GM21723 (cell line): ENCODE measurements at regions not wholly inside any gene's neighbourhood (a gene's known extent, or its start where the extent isn't known, plus 50 kb on each side); places are given as distances from the start of the nearest gene placed in this dataset.

Source experiments
- ATAC-seq: cut with Tn5 transposase; IDR thresholded peaks from one replicate; pipeline ENCODE4 v1.9.1; 2021; ENCODE audit warnings: mild to moderate bottlenecking, moderate library complexity; ENCODE audit not compliant: unreplicated experiment

DNA sequence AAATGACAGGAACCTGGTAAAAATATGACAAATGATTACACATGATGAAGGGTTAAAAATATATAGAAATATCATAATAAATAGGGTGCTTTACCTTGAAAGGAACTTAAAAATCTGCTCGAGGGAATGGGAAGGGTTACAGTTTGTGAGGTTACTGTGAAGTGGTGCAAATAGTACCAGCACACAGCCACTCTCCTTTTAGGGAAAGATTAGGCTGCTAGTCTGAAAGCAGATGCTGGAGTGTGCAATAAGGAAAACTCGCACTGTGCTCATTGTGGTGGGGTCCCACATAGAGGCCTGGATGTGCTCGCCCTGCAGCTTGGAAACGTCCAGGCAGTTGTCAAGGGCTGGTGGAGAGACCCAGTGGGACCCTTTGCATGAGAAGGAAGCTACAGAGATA lies 145.9 kb upstream of the TBX20 start:
- no peak for ATAC-seq

DNA sequence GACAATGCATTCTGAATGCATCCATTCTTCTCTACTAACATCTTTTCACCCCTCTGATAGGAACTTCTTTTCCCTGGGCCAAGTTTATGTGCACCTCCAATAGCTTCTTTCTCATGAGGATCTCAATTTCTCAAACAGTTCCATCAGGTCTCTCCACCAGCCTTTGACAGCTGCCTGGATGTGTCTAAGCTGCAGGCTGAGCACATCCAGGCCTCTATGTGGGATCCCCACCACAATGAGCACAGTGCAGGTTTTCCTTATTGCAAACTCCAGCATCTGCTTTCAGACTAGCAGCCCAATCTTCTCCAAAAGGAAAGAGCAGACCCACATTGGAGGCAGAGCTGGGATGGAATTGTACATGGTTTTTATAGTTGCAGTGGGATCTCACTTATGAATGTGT lies 145.3 kb upstream of the TBX20 start:
- ATAC-seq, result no peak

DNA sequence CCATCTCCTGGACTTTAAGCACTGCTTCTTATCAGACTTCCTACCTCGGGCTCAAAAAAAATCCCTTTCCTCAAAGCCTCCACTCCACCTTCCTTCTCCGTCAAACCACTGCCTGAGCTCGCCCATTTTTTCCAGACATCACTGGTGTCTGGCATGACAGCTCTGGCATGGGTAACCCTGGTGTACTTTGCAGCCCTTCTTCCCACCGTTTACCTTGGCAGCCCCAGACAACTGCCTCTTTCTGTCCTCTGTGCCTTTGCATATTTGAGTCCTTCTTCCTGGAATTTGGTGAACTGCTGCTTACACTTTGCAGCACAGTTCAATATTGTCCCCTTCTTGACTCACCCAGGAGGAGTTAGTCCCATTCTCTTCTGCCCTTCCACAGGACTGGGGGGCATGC lies 144.6 kb upstream of the TBX20 start:
- ATAC-seq, result no peak

DNA sequence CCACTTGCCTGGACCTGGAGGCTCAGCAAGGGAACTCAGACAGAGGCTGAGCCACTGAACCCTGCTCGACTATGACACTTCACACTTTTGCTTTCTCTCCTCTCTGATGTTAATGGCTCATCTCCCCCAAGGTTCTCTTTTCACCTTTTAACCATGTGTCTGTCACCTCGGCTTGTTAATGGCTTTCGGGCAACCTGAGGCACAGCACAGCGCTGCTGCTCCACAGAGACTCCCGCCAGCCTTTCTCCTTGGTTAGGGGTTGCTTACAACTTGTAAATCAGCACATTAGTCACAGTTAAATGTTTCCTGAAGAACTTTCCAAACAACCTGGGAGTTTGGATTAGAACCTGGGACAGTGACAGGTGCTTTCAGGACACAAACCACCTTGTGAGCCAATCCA lies 136.2 kb upstream of the TBX20 start:
- ATAC-seq, result no peak

DNA sequence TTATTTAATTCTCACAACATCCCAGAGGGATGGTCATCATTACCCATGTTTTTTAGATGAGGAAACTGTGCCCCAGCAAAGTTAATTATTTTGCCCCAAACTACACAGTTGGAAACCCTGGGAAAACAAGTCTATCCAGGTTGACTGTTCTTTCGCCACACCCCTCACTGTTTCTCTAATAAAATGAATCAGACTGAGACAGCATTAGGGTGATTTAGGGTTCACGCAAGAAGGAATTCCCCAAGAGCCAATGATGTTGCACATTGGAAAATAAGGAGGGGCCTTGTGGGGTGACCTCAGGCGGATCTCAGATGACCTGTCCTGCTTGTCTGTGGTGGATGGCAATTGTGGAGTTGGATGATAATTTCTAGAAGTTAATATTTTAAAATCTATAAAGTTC lies 135.7 kb upstream of the TBX20 start:
- no peak for ATAC-seq

DNA sequence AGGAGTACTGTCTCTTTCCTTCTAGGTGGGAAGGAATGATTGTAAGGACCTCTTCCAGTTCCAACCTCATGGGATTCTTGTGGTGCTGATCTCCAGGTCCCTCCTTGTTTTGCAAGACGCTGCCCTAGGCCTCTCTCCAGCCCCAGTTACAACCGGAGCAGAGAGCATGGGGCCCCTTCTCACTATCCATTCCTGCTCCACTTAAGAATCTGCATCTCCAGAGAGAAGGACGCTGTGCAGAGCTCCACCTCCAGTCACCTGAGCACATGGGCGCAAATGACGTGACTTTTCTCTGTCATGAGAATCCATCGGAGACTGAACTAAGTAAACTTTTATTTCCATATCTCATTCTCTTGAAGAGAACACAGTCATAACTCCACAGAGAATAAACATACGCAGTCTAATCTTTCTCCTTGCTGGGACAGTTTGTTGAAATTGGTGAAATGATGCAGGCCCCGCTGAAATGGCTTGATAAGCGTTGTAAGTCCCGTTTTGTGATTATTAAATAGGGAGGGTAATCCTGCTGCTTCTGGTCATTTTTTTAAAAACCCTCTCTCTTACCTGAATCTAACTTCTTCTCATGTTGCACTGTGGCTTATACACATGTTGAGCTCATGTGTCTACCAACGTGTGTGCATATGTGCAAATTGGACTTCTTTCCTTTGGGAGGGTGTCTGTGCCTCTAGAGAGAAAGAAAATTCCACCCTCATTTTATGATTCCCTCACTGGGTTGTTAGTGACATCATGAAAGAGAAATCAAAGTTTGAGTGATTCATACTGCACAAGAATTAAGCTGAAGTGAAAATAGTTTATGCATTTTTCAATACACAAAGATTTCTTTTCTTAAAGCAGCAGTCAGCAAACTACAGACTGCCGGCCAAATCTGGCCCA lies 133.2 kb upstream of the TBX20 start:
- no peak for ATAC-seq

DNA sequence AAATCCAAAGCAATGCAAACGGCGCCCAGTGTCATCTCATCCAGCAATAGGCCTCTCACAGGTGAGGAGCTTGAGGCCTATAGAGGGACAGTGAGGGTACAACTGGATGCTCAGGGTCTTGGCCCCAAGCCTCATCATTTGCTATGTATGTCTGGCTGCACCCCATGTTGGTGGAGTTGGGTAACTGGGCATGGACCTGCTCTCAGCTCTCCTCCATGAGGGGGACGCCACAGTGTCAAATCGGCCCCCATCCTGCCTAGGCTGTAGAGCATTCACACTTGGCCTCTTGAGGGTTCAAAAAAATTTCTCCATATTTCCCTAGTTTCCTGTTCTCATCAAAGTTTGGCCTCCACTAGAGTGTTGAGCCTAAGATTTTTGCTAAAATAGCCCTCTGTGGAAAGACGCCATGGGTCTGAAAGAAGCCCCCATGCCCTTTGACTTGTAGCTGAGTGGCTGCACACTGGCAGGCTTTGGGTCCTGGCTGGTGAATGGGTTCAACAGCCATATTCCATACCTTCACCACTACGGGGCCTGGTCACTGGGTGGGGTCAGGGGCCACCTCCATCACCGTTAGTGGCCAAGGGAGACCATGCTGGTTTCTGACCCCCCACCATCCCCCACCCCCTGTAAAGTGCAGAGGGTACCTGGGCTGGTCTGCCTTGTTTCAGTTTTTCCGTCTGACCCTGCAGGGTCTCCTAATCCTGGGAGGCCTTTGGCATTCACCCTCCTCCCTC lies 132.3 kb upstream of the TBX20 start:
- ATAC-seq, result no peak

DNA sequence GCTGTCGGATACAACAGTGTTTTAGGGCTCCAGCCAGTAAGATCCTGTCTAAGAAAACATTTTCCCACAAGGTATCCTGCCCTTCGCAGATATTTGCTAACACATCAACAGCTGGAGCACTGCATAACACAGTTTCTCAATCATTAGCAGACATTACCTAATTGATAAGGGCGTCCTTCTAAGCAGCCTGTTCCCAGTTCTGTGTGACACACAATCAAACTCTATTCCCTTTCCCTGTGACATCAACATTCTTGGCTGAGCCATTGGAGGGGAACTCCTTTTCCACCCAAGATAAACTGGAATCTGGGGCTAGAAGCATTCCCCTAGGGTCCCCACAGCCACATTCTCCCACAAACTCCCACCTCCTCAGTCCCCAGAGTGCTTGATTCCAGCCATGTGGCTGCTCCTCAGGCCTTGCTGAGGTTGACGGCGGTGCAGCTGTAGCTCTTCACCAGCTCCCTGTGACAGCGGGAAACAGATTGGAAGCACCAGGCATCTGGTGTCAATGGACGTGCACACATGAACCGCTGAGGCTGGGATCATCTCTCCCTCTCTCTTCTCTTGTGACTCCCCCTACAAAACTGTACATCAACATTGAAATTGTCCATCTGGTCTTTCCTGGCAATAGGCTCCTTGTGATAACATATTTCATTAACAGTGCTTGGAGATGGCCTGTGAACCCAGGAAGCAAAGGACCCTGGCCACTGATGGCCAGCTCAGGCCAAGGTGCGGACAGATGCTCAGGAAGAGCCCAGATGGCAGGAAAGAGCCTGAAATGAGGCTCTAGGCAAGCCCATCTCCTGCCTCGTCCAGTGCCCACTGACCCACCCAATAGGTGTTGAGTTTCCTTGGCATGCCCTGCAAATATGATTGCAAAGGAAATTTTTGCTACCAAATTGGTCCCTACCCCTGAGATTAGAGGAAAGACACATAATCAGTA lies 131.1 kb upstream of the TBX20 start:
- no peak for ATAC-seq

DNA sequence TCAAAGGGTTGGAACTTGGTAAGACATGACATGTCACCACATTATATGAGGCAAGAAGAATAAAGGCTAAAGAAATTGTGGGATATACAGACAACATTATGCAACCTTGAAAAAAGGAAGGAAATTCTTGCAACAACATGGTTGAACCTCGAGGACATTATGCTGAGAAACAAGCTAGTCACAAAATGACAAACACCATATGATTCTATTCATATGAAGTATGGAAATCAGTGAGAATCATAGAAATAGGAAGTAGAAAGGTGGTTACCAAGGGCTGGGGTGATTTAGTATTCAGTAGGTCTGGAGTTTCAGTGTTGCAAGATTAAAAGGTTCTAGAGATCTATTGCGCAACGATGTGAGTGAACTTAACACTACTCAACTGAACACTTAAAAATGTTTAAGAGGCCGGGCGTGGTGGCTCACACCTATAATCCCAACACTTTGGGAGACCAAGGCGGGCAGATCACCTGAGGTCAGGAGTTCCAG lies 126.9 kb upstream of the TBX20 start:
- no peak for ATAC-seq

DNA sequence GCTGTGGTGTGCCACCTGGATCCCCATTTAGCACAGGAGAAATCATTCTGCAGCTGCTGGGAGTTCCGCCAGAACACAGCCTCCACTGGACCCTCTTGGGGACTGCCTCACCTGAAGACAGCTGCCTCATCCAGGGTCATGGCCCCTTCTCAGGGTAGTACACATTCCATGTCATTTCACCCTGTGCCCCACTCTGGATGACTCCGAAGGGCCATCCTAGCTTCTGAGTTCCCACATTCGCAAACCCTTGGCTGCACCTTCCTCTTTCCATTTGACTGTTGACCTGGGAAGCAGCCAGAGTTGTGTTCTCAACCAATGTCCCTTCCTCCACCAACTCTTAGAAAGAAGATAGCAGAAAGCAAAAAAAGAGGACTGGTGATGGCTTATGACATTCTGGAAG lies 125.6 kb upstream of the TBX20 start:
- ATAC-seq, result no peak

DNA sequence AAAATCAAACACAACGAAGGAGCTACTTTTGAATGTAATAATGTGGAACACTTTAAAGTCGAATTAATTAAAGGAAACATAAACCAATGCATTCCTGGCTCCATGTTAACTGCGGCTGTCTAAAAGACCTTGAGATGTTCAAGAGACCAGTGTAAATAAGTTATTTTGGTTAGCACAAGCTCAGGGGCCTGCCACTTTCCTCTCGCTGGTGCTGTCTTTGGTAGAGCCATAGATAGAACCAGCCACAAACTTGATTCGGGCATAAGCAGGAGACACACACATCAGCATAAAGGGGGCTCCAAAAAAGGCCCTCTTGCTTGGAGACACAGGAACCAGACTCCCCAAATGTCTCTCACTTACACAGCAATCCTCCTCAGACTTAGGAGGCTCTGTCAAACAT lies 121.6 kb upstream of the TBX20 start:
- no peak for ATAC-seq

DNA sequence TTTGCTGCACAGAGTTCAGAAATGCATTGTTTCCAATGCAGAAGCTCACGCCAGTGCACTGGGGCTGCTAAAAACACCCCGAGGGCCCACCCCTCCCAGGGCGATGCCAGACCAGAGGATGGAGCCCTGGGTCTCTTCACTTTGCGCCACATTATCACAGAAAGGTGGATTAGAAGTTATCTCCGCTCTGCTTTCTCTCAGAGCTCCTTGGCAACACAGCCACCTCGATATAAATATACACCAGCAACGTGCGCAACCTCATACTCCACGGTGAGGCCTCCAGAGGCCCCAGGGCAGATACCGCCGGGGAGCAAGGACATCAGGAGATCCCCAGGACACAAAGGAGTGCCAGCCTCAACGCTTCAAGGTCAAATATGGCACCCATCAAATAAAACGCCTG lies 121.0 kb upstream of the TBX20 start:
- ATAC-seq, result no peak

DNA sequence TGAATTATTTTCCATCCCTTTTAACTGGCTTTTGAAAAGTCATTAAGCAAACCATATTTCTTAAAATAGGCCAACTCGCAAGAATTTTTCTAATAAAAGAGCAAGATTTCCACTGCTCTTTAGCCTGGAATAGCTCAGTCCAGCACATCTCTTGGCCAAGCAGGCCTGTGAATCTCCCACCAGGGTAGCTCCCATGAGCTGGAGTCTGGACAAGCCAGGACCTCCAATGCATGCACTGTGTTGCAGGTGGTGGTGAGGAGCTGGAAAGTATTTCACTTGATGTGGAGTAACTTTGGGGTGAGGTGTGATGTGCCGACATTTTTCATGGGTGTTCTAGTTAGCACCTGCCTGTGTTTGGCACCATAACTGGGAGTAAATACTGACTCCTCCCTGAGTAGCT lies 117.3 kb upstream of the TBX20 start:
- no peak for ATAC-seq

DNA sequence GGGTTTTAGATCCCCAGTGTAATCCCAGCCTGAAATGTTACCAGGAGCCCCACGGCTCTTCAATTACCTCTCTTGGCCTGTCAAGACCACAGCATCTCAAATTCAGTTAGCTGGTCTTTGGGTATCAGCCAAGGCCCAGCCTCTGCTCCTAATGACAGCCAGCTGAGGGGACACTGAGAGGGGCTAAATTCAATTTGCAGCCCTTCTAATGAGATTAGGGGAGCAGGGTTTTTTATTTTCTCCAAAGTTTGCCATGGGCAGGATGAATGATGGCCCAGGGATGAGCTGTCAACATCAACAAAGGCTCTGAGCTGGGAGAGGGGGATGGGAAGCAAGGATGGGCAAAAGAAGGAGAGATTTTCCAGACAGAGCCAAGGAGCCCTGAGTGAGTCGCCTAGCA lies 116.8 kb upstream of the TBX20 start:
- ATAC-seq, result no peak

DNA sequence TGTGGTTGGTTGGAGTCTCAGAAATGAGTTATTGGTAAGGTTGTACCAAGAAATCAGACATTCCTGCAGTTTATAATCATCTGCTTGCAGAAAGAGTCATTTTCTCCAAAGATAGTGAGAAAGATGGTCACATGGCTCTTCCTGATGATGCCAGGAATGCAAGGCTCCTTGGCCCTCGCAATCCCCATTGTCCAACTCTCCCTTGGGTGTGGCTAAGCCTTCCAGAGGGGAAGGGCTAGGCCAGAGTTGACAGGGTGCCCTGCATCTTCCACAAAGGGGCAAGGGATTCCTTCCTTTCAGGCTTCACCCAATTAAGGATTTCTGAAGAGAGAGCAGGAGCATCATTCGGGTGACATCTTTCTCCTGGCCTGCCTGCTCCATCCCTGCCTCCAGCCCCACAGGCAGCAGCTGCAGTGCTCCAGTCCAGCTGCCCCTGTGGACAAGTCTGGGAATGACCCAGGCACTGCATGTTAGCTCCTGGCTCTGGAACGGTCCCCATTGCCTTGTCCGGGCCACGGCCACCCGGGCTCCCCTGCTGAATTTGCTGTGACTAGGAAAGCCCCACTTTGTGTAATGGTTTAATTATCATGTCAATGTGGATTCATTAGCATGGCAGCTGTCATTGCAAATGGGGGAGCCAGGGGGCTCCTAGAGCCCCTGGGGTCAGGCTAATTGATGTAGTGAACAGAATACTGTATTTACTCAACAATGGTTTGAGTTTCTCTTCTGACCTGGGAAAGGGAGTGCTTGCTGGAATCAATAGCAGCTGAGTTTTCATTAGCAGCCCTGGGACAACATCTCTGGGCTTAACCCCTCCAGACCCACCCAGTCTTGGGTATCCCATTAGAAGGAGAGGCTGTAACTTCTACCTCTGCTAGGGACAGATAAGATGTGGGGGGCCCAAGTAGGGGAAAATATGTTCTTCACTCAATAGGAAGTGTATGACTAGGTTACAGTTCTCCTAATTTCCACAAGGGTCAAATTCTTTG lies 112.6 kb upstream of the TBX20 start:
- no peak for ATAC-seq

DNA sequence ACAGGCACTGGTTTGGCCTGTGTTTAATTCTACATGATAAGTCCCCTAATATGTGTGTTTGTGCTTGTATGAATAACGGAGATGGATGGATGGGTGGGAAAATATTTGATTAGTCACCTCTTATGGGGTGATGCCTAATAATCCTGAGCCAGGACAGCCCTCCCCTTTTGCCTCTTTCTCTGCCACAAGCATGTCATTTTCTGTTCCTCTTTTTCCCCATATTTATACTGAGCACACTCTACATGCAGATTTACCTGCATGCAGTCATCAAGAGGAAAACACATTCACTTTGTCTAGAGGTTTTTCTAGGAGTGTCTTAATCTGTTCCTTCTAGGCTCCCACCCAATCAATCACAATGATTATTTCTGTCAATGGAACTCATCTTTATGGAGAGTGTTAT lies 111.6 kb upstream of the TBX20 start:
- ATAC-seq, result no peak

DNA sequence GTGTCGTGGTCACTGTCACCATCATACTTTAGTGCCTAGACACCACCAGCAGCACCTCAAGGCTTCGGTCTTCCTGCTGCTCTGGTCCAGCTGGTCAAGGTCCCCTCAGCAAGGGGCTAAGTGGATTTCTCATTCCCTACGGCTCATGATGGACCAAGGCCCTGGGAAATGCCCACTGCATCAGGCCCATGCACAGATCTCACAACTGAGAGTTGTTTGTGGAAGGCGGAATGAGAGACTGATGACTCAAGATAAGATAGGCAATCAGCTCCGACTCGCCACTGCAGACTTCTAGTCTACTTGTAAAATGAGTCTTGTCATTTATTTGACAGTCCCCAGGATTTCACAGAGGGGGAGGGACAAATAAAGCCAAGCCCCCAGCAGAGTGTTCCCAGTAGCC lies 108.4 kb upstream of the TBX20 start:
- ATAC-seq, result no peak

DNA sequence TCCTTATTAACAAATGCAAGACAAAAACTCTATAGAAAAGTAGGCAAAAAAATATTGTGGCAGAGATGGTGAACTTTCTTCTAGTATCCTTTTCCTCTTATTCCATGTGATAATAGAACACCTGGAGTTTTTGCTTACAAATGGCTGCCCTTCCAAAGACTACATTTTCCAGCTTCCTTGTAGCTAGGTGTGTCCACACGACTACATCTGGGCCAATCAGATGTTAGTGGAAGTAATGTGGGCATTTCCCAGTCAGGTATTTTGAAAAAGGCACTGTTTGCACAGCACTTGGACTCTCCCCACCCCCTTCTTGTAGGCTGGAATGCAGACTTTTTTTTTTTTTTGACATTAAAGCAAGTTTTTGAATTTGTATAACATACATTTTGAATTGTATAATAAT lies 105.5 kb upstream of the TBX20 start:
- ATAC-seq, result no peak

DNA sequence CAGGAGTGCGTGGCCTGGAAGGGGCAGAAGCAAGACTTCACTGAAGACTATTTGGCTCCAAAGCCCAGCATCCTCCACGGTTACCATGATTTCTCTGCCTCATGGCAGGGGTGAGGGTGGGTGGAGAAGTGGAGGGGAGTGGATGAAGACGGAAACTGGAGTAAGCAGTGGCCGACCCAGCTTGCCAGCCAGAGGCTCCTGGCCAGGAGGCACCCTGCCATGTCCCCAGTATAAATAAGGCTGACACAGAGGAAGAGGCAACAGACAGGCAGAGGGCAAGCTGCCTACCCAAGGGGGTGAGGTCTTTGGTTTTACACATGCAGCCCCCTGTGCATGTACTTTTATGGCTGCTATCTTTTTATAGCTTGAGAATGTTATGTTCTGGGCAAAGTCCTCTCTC lies 102.6 kb upstream of the TBX20 start:
- ATAC-seq, result no peak

DNA sequence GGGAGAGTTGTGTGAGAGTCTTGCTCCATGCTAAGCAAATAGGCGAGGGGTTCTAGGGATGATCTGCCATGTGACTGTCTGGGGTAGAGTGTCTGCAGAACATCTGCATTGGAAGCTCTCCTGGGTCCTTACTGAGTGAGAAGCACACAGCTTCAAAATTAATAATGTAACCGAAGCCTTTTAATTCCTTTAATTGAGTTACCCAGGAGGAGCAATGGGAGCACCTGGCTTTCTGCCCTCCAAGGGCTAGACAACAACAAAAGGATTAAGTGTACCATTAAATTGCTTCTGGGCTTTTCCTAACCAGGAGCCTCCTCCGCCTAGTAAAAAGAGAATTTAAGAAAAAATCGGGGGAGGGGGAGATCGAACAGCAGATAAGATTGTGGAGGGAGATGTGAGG lies 102.0 kb upstream of the TBX20 start:
- no peak for ATAC-seq
